ENCODE measurements at regions not wholly inside any gene's neighbourhood (a gene's known extent, or its start where the extent isn't known, plus 50 kb on each side); places are given as distances from the start of the nearest gene placed in this dataset.
"Not testable (repeated sequence)": the region's sequence is repeated elsewhere in the genome, so short reads cannot be mapped to it uniquely, and the experiment has no call there.

DNA sequence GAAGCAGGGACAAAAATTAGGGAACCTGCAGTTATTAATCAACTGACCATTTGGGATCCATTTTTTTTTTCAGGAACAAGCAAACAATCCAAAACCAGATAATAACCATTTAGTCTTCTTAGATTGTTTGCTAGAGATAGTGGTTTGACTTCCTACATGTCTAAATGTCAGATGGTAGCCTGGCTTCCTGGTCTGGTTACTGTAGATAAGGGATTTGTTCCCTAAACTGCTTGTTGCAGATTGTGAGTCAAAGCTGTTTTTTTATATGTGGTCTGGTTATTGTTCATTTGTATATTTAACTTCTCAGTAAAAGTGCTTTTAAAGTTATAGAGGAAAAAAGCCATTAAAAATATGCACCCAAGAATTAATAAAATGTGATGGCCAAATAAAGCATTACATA, 921.0 kb downstream of the PRIM2 start:
- not testable (repeated sequence) for H3K27me3 ChIP-seq (ENCODE audit: insufficient read depth, low read length); H3K9me3 ChIP-seq (ENCODE audit: low read depth, low read length); H3K4me1 ChIP-seq (ENCODE audit: insufficient read depth, low read length); H3K79me2 ChIP-seq (ENCODE audit: insufficient read depth, low read length); H3K4me2 ChIP-seq (ENCODE audit: insufficient read depth, low read length); H3K27ac ChIP-seq (ENCODE audit: low read depth, low read length); H3K36me3 ChIP-seq (ENCODE audit: insufficient read depth, low read length); DNase-seq (ENCODE audit: insufficient read length, low spot score, missing footprints); H4K20me1 ChIP-seq (ENCODE audit: insufficient read depth, low read length); H2AFZ ChIP-seq (ENCODE audit: low read length); H3K4me3 ChIP-seq (ENCODE audit: insufficient read depth, low read length)

DNA sequence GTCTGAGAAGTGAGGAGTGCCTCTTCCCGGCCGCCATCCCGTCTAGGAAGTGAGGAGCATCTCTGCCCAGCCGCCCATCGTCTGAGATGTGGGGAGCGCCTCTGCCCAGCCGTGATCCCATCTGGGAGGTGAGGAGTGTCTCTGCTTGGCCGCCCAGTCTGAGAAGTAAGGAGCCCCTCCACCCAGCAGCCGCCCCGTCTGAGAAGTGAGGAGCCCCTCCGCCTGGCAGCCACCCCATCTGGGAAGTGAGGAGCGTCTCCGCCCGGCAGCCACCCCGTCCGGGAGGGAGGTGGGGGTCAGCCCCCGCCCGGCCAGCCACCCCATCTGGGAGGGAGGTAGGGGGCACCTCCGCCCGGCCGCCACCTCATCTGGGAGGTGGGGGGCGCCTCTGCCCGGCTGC, 940.2 kb downstream of the PRIM2 start:
- not testable (repeated sequence) for H3K4me2 ChIP-seq (ENCODE audit: insufficient read depth, low read length); H3K79me2 ChIP-seq (ENCODE audit: insufficient read depth, low read length); H4K20me1 ChIP-seq (ENCODE audit: insufficient read depth, low read length); H3K4me3 ChIP-seq (ENCODE audit: insufficient read depth, low read length); H3K27me3 ChIP-seq (ENCODE audit: insufficient read depth, low read length); H3K9me3 ChIP-seq (ENCODE audit: low read depth, low read length); H2AFZ ChIP-seq (ENCODE audit: low read length); H3K36me3 ChIP-seq (ENCODE audit: insufficient read depth, low read length); H3K27ac ChIP-seq (ENCODE audit: low read depth, low read length); DNase-seq (ENCODE audit: insufficient read length, low spot score, missing footprints); H3K4me1 ChIP-seq (ENCODE audit: insufficient read depth, low read length)

DNA sequence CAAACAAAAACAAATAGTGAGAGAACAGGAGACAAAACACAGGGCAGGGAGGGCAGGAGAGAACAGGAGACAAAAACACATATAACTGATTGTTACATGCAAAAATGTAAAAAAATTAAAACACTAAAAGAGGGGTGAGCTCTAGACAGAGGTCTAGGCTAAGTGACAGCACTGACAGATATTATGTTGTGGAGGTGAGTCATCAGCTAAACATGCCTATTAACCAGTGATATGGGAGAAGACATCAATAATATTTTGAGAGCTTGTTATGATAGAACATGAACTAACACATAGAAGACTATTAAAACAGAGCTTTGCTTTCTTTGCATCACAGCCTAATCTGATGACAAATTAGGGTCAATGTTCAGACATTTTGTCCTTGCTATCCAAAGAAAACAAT, 972.7 kb downstream of the PRIM2 start:
- TF ChIP-seq, protein P1, sequence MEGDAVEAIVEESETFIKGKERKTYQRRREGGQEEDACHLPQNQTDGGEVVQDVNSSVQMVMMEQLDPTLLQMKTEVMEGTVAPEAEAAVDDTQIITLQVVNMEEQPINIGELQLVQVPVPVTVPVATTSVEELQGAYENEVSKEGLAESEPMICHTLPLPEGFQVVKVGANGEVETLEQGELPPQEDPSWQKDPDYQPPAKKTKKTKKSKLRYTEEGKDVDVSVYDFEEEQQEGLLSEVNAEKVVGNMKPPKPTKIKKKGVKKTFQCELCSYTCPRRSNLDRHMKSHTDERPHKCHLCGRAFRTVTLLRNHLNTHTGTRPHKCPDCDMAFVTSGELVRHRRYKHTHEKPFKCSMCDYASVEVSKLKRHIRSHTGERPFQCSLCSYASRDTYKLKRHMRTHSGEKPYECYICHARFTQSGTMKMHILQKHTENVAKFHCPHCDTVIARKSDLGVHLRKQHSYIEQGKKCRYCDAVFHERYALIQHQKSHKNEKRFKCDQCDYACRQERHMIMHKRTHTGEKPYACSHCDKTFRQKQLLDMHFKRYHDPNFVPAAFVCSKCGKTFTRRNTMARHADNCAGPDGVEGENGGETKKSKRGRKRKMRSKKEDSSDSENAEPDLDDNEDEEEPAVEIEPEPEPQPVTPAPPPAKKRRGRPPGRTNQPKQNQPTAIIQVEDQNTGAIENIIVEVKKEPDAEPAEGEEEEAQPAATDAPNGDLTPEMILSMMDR (IDR thresholded peaks at IDR 0.05; ENCODE audit: extremely low read depth, low read depth, low read length), result no peak
- Histone ChIP-seq H2AFZ (ENCODE audit: low read length) (no peak overlapping the region), H4K20me1 (ENCODE audit: insufficient read depth, low read length) (no peaks in the 10 kb centered on the region), H3K27me3 (ENCODE audit: insufficient read depth, low read length) (no peaks in the 10 kb centered on the region), H3K9me3 (ENCODE audit: low read depth, low read length) (no peaks in the 10 kb centered on the region), H3K4me1 (ENCODE audit: insufficient read depth, low read length) (no peaks in the 10 kb centered on the region), H3K4me3 (ENCODE audit: insufficient read depth, low read length) (no peak overlapping the region), H3K4me2 (ENCODE audit: insufficient read depth, low read length) (no peak overlapping the region), H3K27ac (ENCODE audit: low read depth, low read length) (no peak overlapping the region), H3K79me2 (ENCODE audit: insufficient read depth, low read length) (no peaks in the 10 kb centered on the region), H3K36me3 (ENCODE audit: insufficient read depth, low read length) (no peaks in the 10 kb centered on the region)
- DNase-seq (ENCODE audit: insufficient read length, low spot score, missing footprints), result no peak

DNA sequence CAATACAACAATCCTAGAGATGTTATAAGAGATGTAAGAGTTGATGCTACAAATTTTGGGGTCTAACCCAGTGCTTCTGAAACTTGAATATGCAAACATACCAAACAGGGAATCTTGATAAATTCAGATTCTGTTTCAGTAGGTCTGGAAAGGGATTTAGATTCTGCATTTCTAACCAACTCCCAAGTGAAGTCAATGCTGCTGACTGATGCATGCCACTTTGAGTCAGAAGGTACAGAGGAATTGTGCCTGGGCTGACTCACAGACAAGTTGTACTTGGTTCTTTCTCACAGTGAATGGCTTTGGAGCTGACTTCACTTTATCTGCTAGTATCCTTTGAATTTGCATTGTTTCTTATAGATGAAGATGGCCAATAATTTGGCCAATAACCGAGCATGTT, 973.9 kb downstream of the PRIM2 start:
- H3K4me3 ChIP-seq (ENCODE audit: insufficient read depth, low read length); H3K4me2 ChIP-seq (ENCODE audit: insufficient read depth, low read length); DNase-seq (ENCODE audit: insufficient read length, low spot score, missing footprints); H2AFZ ChIP-seq (ENCODE audit: low read length); H3K36me3 ChIP-seq (ENCODE audit: insufficient read depth, low read length); H3K4me1 ChIP-seq (ENCODE audit: insufficient read depth, low read length); H4K20me1 ChIP-seq (ENCODE audit: insufficient read depth, low read length); H3K79me2 ChIP-seq (ENCODE audit: insufficient read depth, low read length); H3K27ac ChIP-seq (ENCODE audit: low read depth, low read length); H3K27me3 ChIP-seq (ENCODE audit: insufficient read depth, low read length); H3K9me3 ChIP-seq (ENCODE audit: low read depth, low read length): not testable (repeated sequence)

DNA sequence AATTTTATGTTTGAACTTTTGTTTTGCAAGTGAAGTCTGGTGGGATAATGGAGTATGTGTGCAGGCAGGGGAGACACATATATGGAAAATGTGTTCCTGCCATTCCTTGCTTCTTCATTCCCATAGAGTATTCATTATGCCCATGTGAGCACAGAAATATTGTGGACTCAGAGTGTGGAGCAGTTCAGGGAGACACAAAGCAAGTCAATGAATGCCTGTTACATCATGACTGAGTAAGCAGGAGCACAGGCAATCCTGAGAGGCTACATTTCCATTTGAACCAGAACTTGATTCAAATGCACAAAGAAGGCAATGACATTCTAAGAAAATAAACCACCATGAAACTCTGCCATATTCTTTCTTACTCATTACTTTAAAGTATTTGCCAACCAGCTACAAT, 990.5 kb downstream of the PRIM2 start:
- not testable (repeated sequence) for H3K79me2 ChIP-seq (ENCODE audit: insufficient read depth, low read length); H3K9me3 ChIP-seq (ENCODE audit: low read depth, low read length); H4K20me1 ChIP-seq (ENCODE audit: insufficient read depth, low read length); DNase-seq (ENCODE audit: insufficient read length, low spot score, missing footprints); H2AFZ ChIP-seq (ENCODE audit: low read length); H3K4me1 ChIP-seq (ENCODE audit: insufficient read depth, low read length); H3K4me2 ChIP-seq (ENCODE audit: insufficient read depth, low read length); H3K27me3 ChIP-seq (ENCODE audit: insufficient read depth, low read length); H3K4me3 ChIP-seq (ENCODE audit: insufficient read depth, low read length); H3K27ac ChIP-seq (ENCODE audit: low read depth, low read length); H3K36me3 ChIP-seq (ENCODE audit: insufficient read depth, low read length)

DNA sequence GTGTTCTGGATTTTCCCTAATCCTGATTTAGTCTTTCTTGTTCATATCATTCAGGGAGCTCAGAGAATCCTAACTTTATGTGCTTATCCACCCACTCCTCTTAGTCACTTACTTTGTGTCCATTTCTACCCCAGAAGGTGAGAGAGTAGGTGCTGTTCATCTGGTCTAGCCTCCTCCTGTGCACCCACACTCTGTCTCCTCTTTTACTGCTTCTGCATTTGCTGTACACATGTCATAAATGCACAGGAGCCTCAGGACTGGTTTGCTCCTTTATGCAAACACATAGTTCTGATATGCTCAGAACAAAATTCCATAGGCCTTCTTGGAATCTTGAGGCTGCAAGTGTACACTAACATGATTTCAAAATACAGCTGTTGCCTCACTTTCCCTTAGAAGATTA, 1014.7 kb downstream of the PRIM2 start:
- H3K4me2 ChIP-seq (ENCODE audit: insufficient read depth, low read length); H2AFZ ChIP-seq (ENCODE audit: low read length); DNase-seq (ENCODE audit: insufficient read length, low spot score, missing footprints); H3K4me3 ChIP-seq (ENCODE audit: insufficient read depth, low read length); H3K9me3 ChIP-seq (ENCODE audit: low read depth, low read length); H3K4me1 ChIP-seq (ENCODE audit: insufficient read depth, low read length); H3K27me3 ChIP-seq (ENCODE audit: insufficient read depth, low read length); H4K20me1 ChIP-seq (ENCODE audit: insufficient read depth, low read length); H3K79me2 ChIP-seq (ENCODE audit: insufficient read depth, low read length); H3K36me3 ChIP-seq (ENCODE audit: insufficient read depth, low read length); H3K27ac ChIP-seq (ENCODE audit: low read depth, low read length): not testable (repeated sequence)

DNA sequence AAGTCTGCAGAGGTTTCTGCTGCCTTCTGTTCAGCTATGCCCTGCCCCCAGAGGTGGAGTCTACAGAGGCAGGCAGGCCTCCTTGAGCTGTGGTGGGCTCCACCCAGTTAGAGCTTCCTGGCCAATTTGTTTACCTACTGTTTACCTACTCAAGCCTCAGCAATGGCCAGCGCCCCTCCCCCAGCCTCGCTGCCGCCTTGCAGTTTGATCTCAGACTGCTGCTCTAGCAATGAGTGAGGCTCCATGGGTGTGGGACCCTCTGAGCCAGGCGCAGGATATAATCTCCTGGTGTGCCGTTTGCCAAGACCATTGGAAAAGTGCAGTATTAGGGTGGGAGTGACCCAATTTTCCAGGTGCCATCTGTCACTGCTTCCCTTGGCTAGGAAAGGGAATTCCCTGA, 1024.9 kb downstream of the PRIM2 start:
- H3K4me3 ChIP-seq (ENCODE audit: insufficient read depth, low read length); H3K27me3 ChIP-seq (ENCODE audit: insufficient read depth, low read length); DNase-seq (ENCODE audit: insufficient read length, low spot score, missing footprints); H3K4me1 ChIP-seq (ENCODE audit: insufficient read depth, low read length); H3K27ac ChIP-seq (ENCODE audit: low read depth, low read length); H3K79me2 ChIP-seq (ENCODE audit: insufficient read depth, low read length); H3K4me2 ChIP-seq (ENCODE audit: insufficient read depth, low read length); H2AFZ ChIP-seq (ENCODE audit: low read length); H3K9me3 ChIP-seq (ENCODE audit: low read depth, low read length); H3K36me3 ChIP-seq (ENCODE audit: insufficient read depth, low read length); H4K20me1 ChIP-seq (ENCODE audit: insufficient read depth, low read length): not testable (repeated sequence)

DNA sequence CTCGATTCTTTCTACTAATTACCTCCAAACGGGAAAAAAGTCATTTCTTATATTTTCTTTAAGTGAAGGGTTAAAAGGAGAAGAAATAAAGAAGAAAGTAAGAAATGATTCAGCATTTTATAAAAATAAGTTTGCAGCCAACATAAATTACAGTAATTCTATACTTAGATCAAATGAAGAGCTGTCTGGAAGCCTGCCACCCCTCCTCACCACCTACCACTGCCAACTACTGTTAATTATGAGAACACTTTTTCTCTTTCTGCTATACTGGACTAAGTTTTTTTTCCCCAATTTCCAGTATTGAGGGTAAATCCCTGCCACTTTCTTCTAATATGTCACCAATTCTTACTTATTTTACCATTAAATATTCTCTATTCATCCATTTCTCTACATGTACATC, 1030.1 kb downstream of the PRIM2 start:
- not testable (repeated sequence) for H3K9me3 ChIP-seq (ENCODE audit: low read depth, low read length); H3K4me2 ChIP-seq (ENCODE audit: insufficient read depth, low read length); H3K4me3 ChIP-seq (ENCODE audit: insufficient read depth, low read length); H4K20me1 ChIP-seq (ENCODE audit: insufficient read depth, low read length); H3K4me1 ChIP-seq (ENCODE audit: insufficient read depth, low read length); H3K27ac ChIP-seq (ENCODE audit: low read depth, low read length); H2AFZ ChIP-seq (ENCODE audit: low read length); H3K36me3 ChIP-seq (ENCODE audit: insufficient read depth, low read length); DNase-seq (ENCODE audit: insufficient read length, low spot score, missing footprints); H3K27me3 ChIP-seq (ENCODE audit: insufficient read depth, low read length); H3K79me2 ChIP-seq (ENCODE audit: insufficient read depth, low read length)

DNA sequence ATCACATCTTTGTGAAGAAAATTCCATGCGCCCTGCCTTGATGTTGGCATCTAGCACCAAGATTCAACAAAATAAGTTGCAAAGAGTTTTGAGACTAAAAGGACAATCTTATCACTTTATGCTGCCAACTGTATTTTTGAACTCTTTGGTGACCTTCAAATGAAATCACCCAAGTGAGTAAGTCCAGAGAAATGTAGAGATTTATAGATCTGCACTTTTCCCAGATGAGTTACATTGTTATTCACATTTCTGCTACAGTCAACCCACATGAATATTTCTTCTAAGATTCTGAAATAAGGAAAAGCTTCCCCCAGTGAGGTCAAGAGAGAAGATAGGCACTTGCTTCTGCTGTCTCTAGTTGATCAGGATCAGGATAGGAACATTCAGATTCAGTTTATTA, 1034.2 kb downstream of the PRIM2 start:
- H3K79me2 ChIP-seq (ENCODE audit: insufficient read depth, low read length); H3K4me3 ChIP-seq (ENCODE audit: insufficient read depth, low read length); H3K27ac ChIP-seq (ENCODE audit: low read depth, low read length); H4K20me1 ChIP-seq (ENCODE audit: insufficient read depth, low read length); H3K4me2 ChIP-seq (ENCODE audit: insufficient read depth, low read length); H3K27me3 ChIP-seq (ENCODE audit: insufficient read depth, low read length); H3K9me3 ChIP-seq (ENCODE audit: low read depth, low read length); H3K36me3 ChIP-seq (ENCODE audit: insufficient read depth, low read length); DNase-seq (ENCODE audit: insufficient read length, low spot score, missing footprints); H3K4me1 ChIP-seq (ENCODE audit: insufficient read depth, low read length); H2AFZ ChIP-seq (ENCODE audit: low read length): not testable (repeated sequence)

All from osteoblast (primary cell).